Epithelial cell of esophagus (primary cell): ENCODE measurements at regions not wholly inside any gene's neighbourhood (a gene's known extent, or its start where the extent isn't known, plus 50 kb on each side); places are given as distances from the start of the nearest gene placed in this dataset.

Experiments
- DNase-seq: peaks from one replicate; pipeline ENCODE4 v3.0.0; 2010; ENCODE audit warnings: low read depth
- H3K4me3 ChIP-seq: 2 replicates; pipeline ENCODE4 v1.5.1; 2011; ENCODE audit warnings: mild to moderate bottlenecking, low read length, control low read depth
- TF ChIP-seq, protein P1 (sequence below): IDR thresholded peaks from 2 replicates; pipeline ENCODE4 v1.5.1; 2011; ENCODE audit warnings: low read depth, mild to moderate bottlenecking, low read length, control low read depth, inconsistent platforms; ENCODE audit not compliant: insufficient read depth; ENCODE audit errors: missing control alignments

DNA sequence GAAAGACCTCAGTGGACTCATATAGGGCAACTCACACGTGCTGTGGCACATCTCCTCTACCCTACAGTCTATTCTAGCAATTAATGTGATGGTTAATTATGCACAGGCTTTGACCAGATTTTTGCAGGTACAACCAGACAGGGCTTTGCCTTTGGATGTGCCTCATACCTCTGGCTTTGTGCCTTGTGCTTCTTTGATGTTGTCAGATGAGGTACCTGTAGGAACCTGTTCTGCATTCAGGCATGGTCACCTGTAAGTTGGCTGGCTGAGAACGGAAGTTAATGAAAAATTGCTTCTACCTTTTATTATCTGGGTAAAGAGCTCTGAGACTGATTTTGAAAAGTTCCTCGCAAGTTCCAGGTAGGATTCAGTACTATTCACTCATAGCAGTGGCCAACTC, 462.9 kb upstream of the ZFHX3 start:
- TF ChIP-seq, protein P1, sequence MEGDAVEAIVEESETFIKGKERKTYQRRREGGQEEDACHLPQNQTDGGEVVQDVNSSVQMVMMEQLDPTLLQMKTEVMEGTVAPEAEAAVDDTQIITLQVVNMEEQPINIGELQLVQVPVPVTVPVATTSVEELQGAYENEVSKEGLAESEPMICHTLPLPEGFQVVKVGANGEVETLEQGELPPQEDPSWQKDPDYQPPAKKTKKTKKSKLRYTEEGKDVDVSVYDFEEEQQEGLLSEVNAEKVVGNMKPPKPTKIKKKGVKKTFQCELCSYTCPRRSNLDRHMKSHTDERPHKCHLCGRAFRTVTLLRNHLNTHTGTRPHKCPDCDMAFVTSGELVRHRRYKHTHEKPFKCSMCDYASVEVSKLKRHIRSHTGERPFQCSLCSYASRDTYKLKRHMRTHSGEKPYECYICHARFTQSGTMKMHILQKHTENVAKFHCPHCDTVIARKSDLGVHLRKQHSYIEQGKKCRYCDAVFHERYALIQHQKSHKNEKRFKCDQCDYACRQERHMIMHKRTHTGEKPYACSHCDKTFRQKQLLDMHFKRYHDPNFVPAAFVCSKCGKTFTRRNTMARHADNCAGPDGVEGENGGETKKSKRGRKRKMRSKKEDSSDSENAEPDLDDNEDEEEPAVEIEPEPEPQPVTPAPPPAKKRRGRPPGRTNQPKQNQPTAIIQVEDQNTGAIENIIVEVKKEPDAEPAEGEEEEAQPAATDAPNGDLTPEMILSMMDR: no peak
- DNase-seq: no peak
- H3K4me3 ChIP-seq: no peak overlapping the region

DNA sequence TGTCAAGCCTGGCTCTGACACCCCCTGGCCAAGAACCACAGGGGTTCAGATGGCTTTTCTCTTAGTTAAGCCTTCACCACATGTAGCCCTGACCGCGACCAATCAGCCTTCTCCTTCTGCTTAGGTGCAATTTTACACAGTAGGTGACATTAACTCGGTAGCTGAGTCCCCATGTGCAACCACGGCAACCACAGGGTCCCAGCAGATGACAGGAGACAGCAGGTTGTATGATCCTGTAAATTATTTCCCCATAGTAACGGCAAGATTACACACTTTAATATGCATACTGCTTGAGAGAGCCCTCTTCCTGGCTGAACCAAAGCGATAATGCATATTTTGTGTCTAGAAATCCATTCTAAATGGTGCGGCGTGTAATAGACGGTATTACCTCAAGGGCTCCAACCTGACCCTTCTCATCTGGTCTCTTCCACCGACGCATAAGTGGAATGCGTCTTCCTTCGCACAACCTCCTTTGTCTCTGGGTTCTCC, 458.7 kb upstream of the ZFHX3 start:
- no peak for DNase-seq
- TF ChIP-seq, protein P1: no peak
- no peak overlapping the region for H3K4me3 ChIP-seq

DNA sequence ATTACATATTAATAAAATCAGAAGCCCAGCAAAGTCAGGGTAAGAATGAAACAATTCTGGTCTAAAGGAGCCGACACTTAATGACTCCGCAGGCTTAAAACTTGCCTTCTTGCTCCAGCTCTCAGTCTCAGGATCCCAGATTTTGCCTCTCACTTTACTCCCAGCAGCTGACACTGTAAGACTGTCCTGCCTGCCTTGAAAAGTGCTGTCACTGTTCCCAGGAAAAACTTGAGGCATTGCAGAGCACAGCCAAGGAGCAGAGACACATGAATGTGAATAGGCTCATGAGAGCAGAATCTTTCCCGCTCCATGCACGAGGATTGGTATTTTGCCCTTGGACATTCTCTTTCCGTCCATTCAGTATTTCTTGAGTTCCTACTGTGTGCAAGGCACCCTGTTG, 457.6 kb upstream of the ZFHX3 start:
- no peak for DNase-seq
- TF ChIP-seq, protein P1: no peak
- H3K4me3 ChIP-seq: no peak overlapping the region

DNA sequence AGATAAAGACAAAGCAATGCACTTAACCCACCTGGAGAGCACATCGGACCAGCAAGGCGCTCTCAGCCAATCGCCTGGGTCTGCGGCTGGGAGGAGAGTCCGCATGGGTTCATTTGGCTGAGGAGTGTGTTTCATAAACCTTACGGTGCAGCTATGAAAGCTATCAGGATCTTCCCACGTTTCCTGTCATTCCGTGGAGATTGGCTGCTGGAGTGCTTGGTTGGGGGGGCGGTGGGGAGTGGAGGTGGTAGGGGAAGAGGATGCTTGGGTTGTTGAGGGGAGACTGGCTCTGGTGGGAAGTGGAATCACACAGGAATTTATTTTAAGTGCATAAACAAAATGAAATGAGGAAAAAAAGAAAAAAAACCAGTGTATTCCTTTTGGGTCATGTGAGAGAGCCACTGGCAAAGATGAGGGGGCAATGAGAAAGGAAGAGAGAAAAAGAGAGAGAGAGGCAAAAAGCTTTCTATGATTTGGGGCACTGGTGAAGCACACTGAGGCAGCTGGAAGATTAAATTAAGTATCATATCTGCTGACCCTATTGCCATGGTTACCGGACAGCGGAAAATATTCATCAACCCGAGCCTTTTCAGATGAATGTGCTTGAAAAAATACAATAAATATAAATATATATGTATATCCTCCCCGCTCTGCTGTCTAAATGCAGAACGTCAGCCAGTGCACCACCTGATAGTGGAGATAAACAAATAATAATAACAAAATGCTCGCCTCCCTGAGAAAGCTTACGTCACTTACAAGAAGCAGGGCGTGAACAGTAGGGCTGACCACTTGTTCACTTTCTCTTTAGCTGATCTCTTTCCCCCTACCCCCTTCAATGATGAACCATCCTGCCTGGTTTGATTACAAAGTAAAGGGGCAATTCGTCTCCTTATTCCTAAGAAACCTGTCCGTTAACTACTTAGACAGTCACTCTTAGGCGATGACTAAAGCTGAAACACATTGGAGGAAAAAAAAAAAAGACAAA, 457.0 kb upstream of the ZFHX3 start:
- TF ChIP-seq, protein P1: no peak
- no peak overlapping the region for H3K4me3 ChIP-seq
- no peak for DNase-seq

DNA sequence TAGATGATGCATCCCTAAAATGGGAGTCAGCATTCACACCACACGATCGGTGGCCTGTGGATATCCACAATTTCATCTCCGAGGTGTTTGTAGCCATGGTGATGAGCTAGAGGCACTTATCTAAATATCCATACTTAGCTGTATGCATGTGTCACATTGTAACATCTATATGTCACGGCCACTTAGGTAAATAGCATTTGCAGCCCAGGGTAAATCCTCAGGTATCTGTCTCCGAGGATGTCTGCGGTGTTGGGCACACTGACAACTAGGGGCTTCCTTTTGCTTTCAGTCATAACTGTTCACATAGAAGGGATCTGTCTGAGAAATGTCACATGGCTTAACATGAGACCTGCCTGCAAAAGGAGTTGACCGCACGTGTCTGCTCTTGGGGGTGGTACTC, 455.2 kb upstream of the ZFHX3 start:
- H3K4me3 ChIP-seq: no peak overlapping the region
- no peak for DNase-seq
- TF ChIP-seq, protein P1: no peak

DNA sequence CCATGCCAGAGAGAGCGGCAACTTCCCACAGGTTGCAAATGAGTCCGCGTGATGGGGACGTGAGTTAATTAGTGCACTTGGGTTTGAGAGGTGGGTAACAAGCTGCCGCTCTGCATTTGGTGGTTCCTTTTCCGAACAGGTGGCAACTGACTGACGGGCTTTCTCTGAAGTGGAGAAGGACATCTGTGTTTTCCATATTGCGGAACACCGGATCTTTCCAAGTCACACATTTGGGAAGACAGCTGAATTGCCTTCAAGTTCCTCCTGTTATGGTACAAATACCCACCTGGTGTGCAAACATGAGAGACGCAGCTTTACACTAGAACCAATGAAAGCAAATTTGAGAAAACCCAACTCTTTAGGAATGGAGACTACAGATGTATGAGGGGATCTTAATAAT, 451.3 kb upstream of the ZFHX3 start:
- no peak for DNase-seq
- TF ChIP-seq, protein P1: no peak
- no peak overlapping the region for H3K4me3 ChIP-seq
